ENCODE measurements at regions not wholly inside any gene's neighbourhood (a gene's known extent, or its start where the extent isn't known, plus 50 kb on each side); places are given as distances from the start of the nearest gene placed in this dataset.

GRCh38 chr2:147017951-147018645 lies 826.7 kb upstream of the ACVR2A start:
- H4K20me1 ChIP-seq (replicated peaks; ENCODE audit: insufficient read depth): no peaks in the 10 kb centered on the region
- H3K4me3 Mint-ChIP-seq: no peak overlapping the region

More at GRCh38 chr2:147017951-147018645, 826.7 kb upstream of the ACVR2A start:
- ATAC-seq (no peak), DNase-seq (ENCODE audit: low spot score) (no peak)
- H3K36me3 Mint-ChIP-seq (ENCODE audit: low read depth): peaks cover 13% of the 10 kb centered on the region
- Histone ChIP-seq H3K4me2 (no peak overlapping the region), H3F3A (replicated peaks; ENCODE audit: low read depth) (no peaks in the 10 kb centered on the region), H3K79me2 (replicated peaks; ENCODE audit: insufficient read depth) (no peaks in the 10 kb centered on the region), H3K4me1 (ENCODE audit: insufficient read depth) (peaks cover 14% of the 10 kb centered on the region), H2AFZ (no peak overlapping the region), H3K36me3 (ENCODE audit: insufficient read depth) (peaks cover 10% of the 10 kb centered on the region; the same call in 1 of the 2 replicates), H3K27me3 (ENCODE audit: insufficient read depth) (no peaks in the 10 kb centered on the region), H3K4me3 (no peak overlapping the region), H3K27ac (ENCODE audit: low read depth) (no peak overlapping the region), H3K9me2 (ENCODE audit: insufficient read depth) (no peaks in the 10 kb centered on the region)
- TF ChIP-seq CREB1 (CRISPR knock-in tag; IDR thresholded peaks at IDR 0.05; ENCODE audit: low read depth) (no peak), NANOG (IDR thresholded peaks at IDR 0.05; ENCODE audit: borderline replicate concordance) (no peak), CTCF (conservative IDR thresholded peaks at IDR 0.05; ENCODE audit: low read depth in 2 of 2) (no peak), EZH2 (IDR thresholded peaks at IDR 0.05; ENCODE audit: low read depth, unreplicated experiment) (no peak), ETS1 (IDR thresholded peaks at IDR 0.05) (no peak), STAT1 (IDR thresholded peaks at IDR 0.05; ENCODE audit: unreplicated experiment) (no peak), REST (IDR thresholded peaks at IDR 0.05; ENCODE audit: unreplicated experiment) (no peak), EZH2phosphoT487 (IDR thresholded peaks at IDR 0.05; ENCODE audit: unreplicated experiment) (no peak), JUNB (IDR thresholded peaks at IDR 0.05; ENCODE audit: unreplicated experiment) (no peak), ZNF462 (CRISPR knock-in tag; IDR thresholded peaks at IDR 0.05) (no peak), ZNF114 (CRISPR knock-in tag; IDR thresholded peaks at IDR 0.05) (no peak), POLR2AphosphoS5 (IDR thresholded peaks at IDR 0.05; ENCODE audit: low read depth) (no peak), ZNF331 (CRISPR knock-in tag; IDR thresholded peaks at IDR 0.05; ENCODE audit: low read depth) (no peak)
- H3K4me1 Mint-ChIP-seq: peaks cover 7% of the 10 kb centered on the region
- peaks cover 11% of the 10 kb centered on the region for H3K9me3 Mint-ChIP-seq
- no peaks in the 10 kb centered on the region for H3K27me3 Mint-ChIP-seq (ENCODE audit: insufficient read depth, low read depth, poor library complexity)
- H3K27ac Mint-ChIP-seq: no peak overlapping the region

Measured in GM23338 (cell line).